ENCODE measurements at regions not wholly inside any gene's neighbourhood (a gene's known extent, or its start where the extent isn't known, plus 50 kb on each side); places are given as distances from the start of the nearest gene placed in this dataset.

GRCh38 chr7:69219381-69219780 is 378.9 kb upstream of the AUTS2 start:
- Mint-ChIP-seq H3K36me3 (ENCODE audit: unreplicated experiment) (peaks cover 3% of the 10 kb centered on the region), H3K27ac (ENCODE audit: unreplicated experiment) (no peak overlapping the region), H3K27me3 (ENCODE audit: unreplicated experiment) (peaks cover 6% of the 10 kb centered on the region), H3K4me3 (ENCODE audit: unreplicated experiment) (no peak overlapping the region), H3K4me1 (ENCODE audit: low read depth, unreplicated experiment) (no peaks in the 10 kb centered on the region), H3K9me3 (ENCODE audit: unreplicated experiment) (no peaks in the 10 kb centered on the region)
- TF ChIP-seq CTCF (IDR thresholded peaks at IDR 0.05; ENCODE audit: partially characterized antibody, unreplicated experiment), result no peak
- DNase-seq, result no peak

GRCh38 chr7:69225259-69225943 is 372.9 kb upstream of the AUTS2 start:
- Mint-ChIP-seq H3K36me3 (ENCODE audit: unreplicated experiment) (peaks cover 3% of the 10 kb centered on the region), H3K4me3 (ENCODE audit: unreplicated experiment) (no peak overlapping the region), H3K27ac (ENCODE audit: unreplicated experiment) (no peak overlapping the region), H3K9me3 (ENCODE audit: unreplicated experiment) (no peaks in the 10 kb centered on the region), H3K27me3 (ENCODE audit: unreplicated experiment) (peaks cover 6% of the 10 kb centered on the region), H3K4me1 (ENCODE audit: low read depth, unreplicated experiment) (no peaks in the 10 kb centered on the region)
- DNase-seq, result no peak
- TF ChIP-seq CTCF (IDR thresholded peaks at IDR 0.05; ENCODE audit: partially characterized antibody, unreplicated experiment), result no peak

DNA sequence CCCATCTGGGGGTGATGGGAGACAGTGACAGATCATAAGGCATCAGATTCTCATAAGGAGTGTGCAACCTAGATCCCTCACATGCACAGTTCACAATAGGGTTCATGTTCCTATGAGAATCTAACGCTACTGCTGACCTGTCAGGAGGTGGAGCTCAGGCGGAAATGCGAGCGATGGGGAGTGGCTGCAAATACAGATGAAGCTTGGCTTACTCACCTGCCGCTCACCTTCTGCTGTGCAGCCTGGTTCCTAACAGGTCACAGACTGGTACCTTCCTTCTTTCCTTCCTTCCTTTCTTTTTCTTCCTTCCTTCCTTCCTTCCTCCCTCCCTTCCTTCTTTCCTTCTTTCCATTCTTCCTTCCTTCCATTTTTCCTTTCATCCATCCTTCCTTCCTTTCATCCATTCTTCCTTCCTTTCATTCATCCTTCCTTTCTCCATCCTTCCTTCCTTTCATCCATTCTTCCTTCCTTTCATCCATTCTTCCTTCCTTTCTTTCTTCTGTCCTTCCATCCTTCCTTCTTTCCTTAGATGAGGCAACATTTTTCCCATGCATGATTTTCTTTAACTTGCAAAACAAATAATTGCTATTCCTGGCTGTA is 370.0 kb upstream of the AUTS2 start:
- Mint-ChIP-seq H3K27me3 (ENCODE audit: unreplicated experiment) (peaks cover 6% of the 10 kb centered on the region), H3K27ac (ENCODE audit: unreplicated experiment) (no peak overlapping the region), H3K36me3 (ENCODE audit: unreplicated experiment) (peaks cover 7% of the 10 kb centered on the region), H3K4me3 (ENCODE audit: unreplicated experiment) (no peak overlapping the region), H3K9me3 (ENCODE audit: unreplicated experiment) (peaks cover 3% of the 10 kb centered on the region), H3K4me1 (ENCODE audit: low read depth, unreplicated experiment) (peaks cover 3% of the 10 kb centered on the region)
- no peak for TF ChIP-seq CTCF (IDR thresholded peaks at IDR 0.05; ENCODE audit: partially characterized antibody, unreplicated experiment)
- no peak for DNase-seq

DNA sequence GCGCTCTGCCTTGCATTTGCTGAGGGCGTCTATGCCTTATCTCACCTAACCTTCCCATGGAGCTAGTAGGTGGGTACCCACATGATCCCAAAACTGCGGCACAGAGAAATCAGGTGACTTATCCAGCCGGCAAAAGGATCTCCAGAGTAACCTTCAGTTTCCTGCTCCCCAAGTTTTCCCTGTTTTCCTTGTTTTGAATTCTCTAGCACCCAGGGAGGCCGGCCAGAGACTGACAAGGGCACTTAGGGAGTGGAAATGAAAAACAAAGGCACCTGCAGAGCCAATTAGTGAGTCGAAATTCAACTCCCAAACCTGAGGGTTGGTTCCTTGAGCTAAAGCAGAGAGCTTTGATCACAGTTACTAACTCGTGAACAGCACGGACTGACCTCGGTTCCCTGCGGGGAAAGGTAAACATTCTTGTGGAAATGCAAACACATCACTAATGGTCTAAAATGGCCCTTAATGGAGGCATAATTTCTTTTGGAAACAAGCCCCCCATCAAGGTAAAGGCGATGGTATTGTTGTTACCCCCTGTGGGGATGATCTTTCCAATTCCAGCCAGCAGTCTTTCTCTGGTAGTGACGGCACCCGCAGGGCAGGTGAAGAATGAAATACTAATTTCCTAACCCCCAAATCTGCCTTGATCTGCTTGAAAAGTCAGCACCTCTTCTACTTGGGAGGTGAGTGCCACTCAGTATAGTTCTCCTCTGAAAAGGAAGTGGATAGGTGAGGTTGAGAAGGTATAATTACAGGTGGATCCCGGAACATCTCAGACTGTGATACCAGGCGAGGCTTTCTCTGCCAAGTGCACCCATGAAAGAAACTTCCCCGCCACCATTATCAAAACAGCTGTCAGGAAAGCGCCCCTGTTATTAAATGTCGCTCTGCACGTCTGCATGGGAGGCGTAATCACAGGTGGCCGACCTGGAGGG is 365.6 kb upstream of the AUTS2 start:
- H3K36me3 Mint-ChIP-seq (ENCODE audit: unreplicated experiment), result peaks cover 3% of the 10 kb centered on the region
- H3K27me3 Mint-ChIP-seq (ENCODE audit: unreplicated experiment), result peaks cover 11% of the 10 kb centered on the region
- H3K4me1 Mint-ChIP-seq (ENCODE audit: low read depth, unreplicated experiment), result peaks cover 3% of the 10 kb centered on the region
- no peak overlapping the region for H3K4me3 Mint-ChIP-seq (ENCODE audit: unreplicated experiment)
- no peak for DNase-seq
- peaks cover 3% of the 10 kb centered on the region for H3K9me3 Mint-ChIP-seq (ENCODE audit: unreplicated experiment)
- TF ChIP-seq CTCF (IDR thresholded peaks at IDR 0.05; ENCODE audit: partially characterized antibody, unreplicated experiment), result no peak
- H3K27ac Mint-ChIP-seq (ENCODE audit: unreplicated experiment), result no peak overlapping the region
